A549 (cell line): ENCODE measurements at regions not wholly inside any gene's neighbourhood (a gene's known extent, or its start where the extent isn't known, plus 50 kb on each side); places are given as distances from the start of the nearest gene placed in this dataset.

Experiments used
- ATAC-seq, 2 experiments: fragments of 200-7000 bp in 1 of 2; fragments of >200 bp in 1 of 2; cut with Nextera tagmentation in 1 of 2; cut with Tn5 transposase in 1 of 2; 3 replicates each; pipeline versions ENCODE4 v1.8.0 to v1.9.1; 2018 to 2020; ENCODE audit warnings: mild to moderate bottlenecking in 1 of 2, moderate library complexity in 1 of 2
- CTCF ChIA-PET: fragments of 300-600 bp; sonication (Branson Sonifier 250); formaldehyde crosslinking; extraction: SDS; loops from one replicate; lab custom pipeline; 2021; ENCODE audit warnings: antibody characterized with exemption, inconsistent platforms; lab: Yijun Ruan, JAX
- POLR2A ChIA-PET: fragments of 350-600 bp; formaldehyde crosslinking; extraction: SDS; loops from one replicate; lab custom pipeline; 2021; ENCODE audit warnings: antibody characterized with exemption, inconsistent platforms; lab: Yijun Ruan, JAX
- DNase-seq, 2 experiments: peaks; one replicate each; pipeline versions ENCODE4 v3.0.0 to v3.0.0-alpha.2; 2011 to 2016; ENCODE audit warnings: low read depth in 1 of 2, low spot score in 1 of 2
- FAIRE-seq: peaks from 2 replicates; lab custom pipeline; 2011; peaks lifted over from hg19 to GRCh38; lab: Jason Lieb, UNC
- H3K27ac ChIP-seq, 2 experiments: fragments of >200 bp; sonication (Bioruptor Twin); formaldehyde crosslinking; 3 replicates each; pipeline ENCODE4 v1.5.1; 2016 to 2017
- H3K4me1 ChIP-seq: fragments of >200 bp; sonication (Bioruptor Twin); formaldehyde crosslinking; 3 replicates; pipeline ENCODE4 v1.6.1; 2016
- H3K4me2 ChIP-seq: fragments of >200 bp; sonication (Bioruptor Twin); formaldehyde crosslinking; 3 replicates; pipeline ENCODE4 v1.6.1; 2016
- H3K4me3 ChIP-seq: fragments of >200 bp; sonication (Bioruptor Twin); formaldehyde crosslinking; 3 replicates; pipeline ENCODE4 v1.5.1; 2016
- H3K9me3 ChIP-seq: fragments of >200 bp; sonication (Bioruptor Twin); formaldehyde crosslinking; 3 replicates; pipeline ENCODE4 v1.6.1; 2016
- ATOH8 ChIP-seq: fragments of 250-450 bp; sonication (Bioruptor Pico); IDR thresholded peaks from 2 replicates; pipeline ENCODE4 v1.5.0; 2020; ENCODE audit warnings: low read depth, mild to moderate bottlenecking, moderate library complexity
- BCL3 ChIP-seq: fragments of >200 bp; sonication (Bioruptor Twin); formaldehyde crosslinking; IDR thresholded peaks from 3 replicates; pipeline ENCODE4 v1.6.1; 2016
- BHLHE40 ChIP-seq: IDR thresholded peaks from 2 replicates; pipeline ENCODE4 v1.6.1; 2012; ENCODE audit warnings: low read depth, low read length, inconsistent platforms
- CBX2 ChIP-seq: fragments of 200-600 bp; sonication (generic); IDR thresholded peaks from 2 replicates; pipeline ENCODE4 v1.6.1; 2016; ENCODE audit warnings: low read depth, mild to moderate bottlenecking, borderline replicate concordance
- CHD2 ChIP-seq: fragments of 150-350 bp; IDR thresholded peaks from 2 replicates; pipeline ENCODE4 v1.6.1; 2014; ENCODE audit warnings: low read length; ENCODE audit not compliant: partially characterized antibody
- CTCF ChIP-seq: fragments of >200 bp; sonication (Bioruptor Twin); formaldehyde crosslinking; IDR thresholded peaks from 3 replicates; pipeline ENCODE4 v1.5.1; 2016
- EHF ChIP-seq: fragments of 250-450 bp; sonication (Bioruptor Pico); IDR thresholded peaks from 2 replicates; pipeline ENCODE4 v1.5.0; 2020; ENCODE audit warnings: mild to moderate bottlenecking
- EHMT2 ChIP-seq: fragments of 200-600 bp; sonication (generic); IDR thresholded peaks from 2 replicates; pipeline ENCODE4 v1.6.1; 2016; ENCODE audit warnings: antibody characterized with exemption, low read depth, mild to moderate bottlenecking, moderate library complexity
- FOXS1 ChIP-seq: fragments of 250-450 bp; sonication (Bioruptor Pico); IDR thresholded peaks from 2 replicates; pipeline ENCODE4 v1.5.0; 2020; ENCODE audit warnings: mild to moderate bottlenecking, moderate library complexity
- HOXB13 ChIP-seq: fragments of 250-450 bp; sonication (Bioruptor Pico); IDR thresholded peaks from 2 replicates; pipeline ENCODE4 v1.5.0; 2020; ENCODE audit warnings: low read depth, mild to moderate bottlenecking, moderate library complexity
- JUN ChIP-seq, 2 experiments: fragments of >200 bp; sonication (Bioruptor Twin); formaldehyde crosslinking; IDR thresholded peaks; 2 replicates in 1 of 2; 3 replicates in 1 of 2; pipeline ENCODE4 v1.6.1; 2016 to 2017
- KDM5A ChIP-seq: fragments of 200-600 bp; sonication (generic); IDR thresholded peaks from 2 replicates; pipeline ENCODE4 v1.6.1; 2016; ENCODE audit warnings: antibody characterized with exemption, mild to moderate bottlenecking
- MAZ ChIP-seq: fragments of 150-350 bp; IDR thresholded peaks from 2 replicates; pipeline ENCODE4 v1.6.1; 2014; ENCODE audit warnings: antibody characterized with exemption, low read depth, low read length, borderline replicate concordance
- NPAS2 ChIP-seq: fragments of 250-450 bp; sonication (Bioruptor Pico); IDR thresholded peaks from 2 replicates; pipeline ENCODE4 v1.8.0; 2022; ENCODE audit warnings: mild to moderate bottlenecking, moderate library complexity, borderline replicate concordance
- PHF8 ChIP-seq: fragments of 200-600 bp; sonication (generic); IDR thresholded peaks from 2 replicates; pipeline ENCODE4 v1.6.1; 2016; ENCODE audit warnings: low read depth, mild to moderate bottlenecking, antibody characterized with exemption, moderate library complexity, borderline replicate concordance
- POLR2A ChIP-seq: IDR thresholded peaks from 2 replicates; pipeline ENCODE4 v1.6.1; 2012; ENCODE audit warnings: mild to moderate bottlenecking, low read length
- RAD21 ChIP-seq, 2 experiments: fragments of >200 bp in 1 of 2; sonication (Bioruptor Twin) in 1 of 2; formaldehyde crosslinking in 1 of 2; IDR thresholded peaks in 1 of 2; conservative IDR thresholded peaks in 1 of 2; 2 replicates in 1 of 2; 3 replicates in 1 of 2; pipeline ENCODE4 v1.6.1; 2012 to 2018; ENCODE audit warnings: inconsistent platforms in 1 of 2
- RCOR1 ChIP-seq: fragments of 150-350 bp; IDR thresholded peaks from 2 replicates; pipeline ENCODE4 v1.6.1; 2014; ENCODE audit warnings: antibody characterized with exemption, low read length, low read depth
- RFX5 ChIP-seq: fragments of 450-650 bp; IDR thresholded peaks from 2 replicates; pipeline ENCODE4 v1.7.1; 2014; ENCODE audit warnings: antibody characterized with exemption, mild to moderate bottlenecking, moderate library complexity
- RNF2 ChIP-seq: fragments of 200-600 bp; sonication (generic); IDR thresholded peaks from 2 replicates; pipeline ENCODE4 v1.6.1; 2016; ENCODE audit warnings: low read depth, mild to moderate bottlenecking, antibody characterized with exemption, moderate library complexity, borderline replicate concordance
- TFCP2L1 ChIP-seq: fragments of 250-450 bp; sonication (Bioruptor Pico); IDR thresholded peaks from 2 replicates; pipeline ENCODE4 v1.5.0; 2021; ENCODE audit warnings: mild to moderate bottlenecking
- ZNF302 ChIP-seq: fragments of 250-450 bp; sonication (Bioruptor Pico); IDR thresholded peaks from 2 replicates; pipeline ENCODE4 v1.9.0; 2021; ENCODE audit warnings: inconsistent platforms, mild to moderate bottlenecking, moderate library complexity
- WGBS: methylation state at CpG from one replicate; pipeline ENCODE4 v1.1.6; 2017; ENCODE audit errors: missing lambda C conversion rate; 5-methylcytosine and 5-hydroxymethylcytosine counted together
- TF ChIP-seq, protein P1 (sequence below): fragments of 150-350 bp; IDR thresholded peaks from 2 replicates; pipeline ENCODE4 v1.6.1; 2014; ENCODE audit warnings: low read depth, mild to moderate bottlenecking, low read length
- TF ChIP-seq, protein P2 (sequence below): IDR thresholded peaks from 2 replicates; pipeline ENCODE4 v1.6.1; 2012

- TF ChIP-seq MAZ = no peak
- TF ChIP-seq, all 56 proteins: peak for 0
Observed at GRCh38 chr22:49021926-49022815, 805.5 kb downstream of the BRD1 start (continued).

- H3K4me2 ChIP-seq = no peak overlapping the region
- TF ChIP-seq RAD21 (conservative IDR thresholded peaks at IDR 0.05 in 1 of 2, IDR thresholded peaks at IDR 0.05 in 1 of 2) (no peak), BHLHE40 (no peak), CHD2 (no peak), PHF8 (no peak), JUN (IDR thresholded peaks at IDR 0.05) (no peak), CBX2 (no peak), FOXS1 (CRISPR knock-in tag) (no peak), RFX5 (no peak), TFCP2L1 (no peak), EHMT2 (no peak), POLR2A (no peak), RCOR1 (no peak), HOXB13 (no peak), EHF (CRISPR knock-in tag) (no peak)
- TF ChIP-seq, protein P1, sequence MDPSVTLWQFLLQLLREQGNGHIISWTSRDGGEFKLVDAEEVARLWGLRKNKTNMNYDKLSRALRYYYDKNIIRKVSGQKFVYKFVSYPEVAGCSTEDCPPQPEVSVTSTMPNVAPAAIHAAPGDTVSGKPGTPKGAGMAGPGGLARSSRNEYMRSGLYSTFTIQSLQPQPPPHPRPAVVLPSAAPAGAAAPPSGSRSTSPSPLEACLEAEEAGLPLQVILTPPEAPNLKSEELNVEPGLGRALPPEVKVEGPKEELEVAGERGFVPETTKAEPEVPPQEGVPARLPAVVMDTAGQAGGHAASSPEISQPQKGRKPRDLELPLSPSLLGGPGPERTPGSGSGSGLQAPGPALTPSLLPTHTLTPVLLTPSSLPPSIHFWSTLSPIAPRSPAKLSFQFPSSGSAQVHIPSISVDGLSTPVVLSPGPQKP = no peak
- TF ChIP-seq, protein P2, sequence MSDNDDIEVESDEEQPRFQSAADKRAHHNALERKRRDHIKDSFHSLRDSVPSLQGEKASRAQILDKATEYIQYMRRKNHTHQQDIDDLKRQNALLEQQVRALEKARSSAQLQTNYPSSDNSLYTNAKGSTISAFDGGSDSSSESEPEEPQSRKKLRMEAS = no peak
- TF ChIP-seq, all 56 proteins: peak for 0
- DNase-seq (no peak), ATAC-seq (no peak), FAIRE-seq (no peak)
- no peaks in the 10 kb centered on the region for H3K4me1 ChIP-seq
- POLR2A ChIA-PET = no interaction called here
- no peak overlapping the region for H3K4me3 ChIP-seq
- H3K27ac ChIP-seq = no peak overlapping the region
- no peaks in the 10 kb centered on the region for H3K9me3 ChIP-seq
- WGBS = 57% methylated on average over 9 of the region's 27 CpGs
- CTCF ChIA-PET = no interaction called here
Observed at GRCh38 chr22:49021131-49021925, 806.3 kb downstream of the BRD1 start.

- WGBS = 31% methylated on average over 14 of the region's 15 CpGs
- Histone ChIP-seq H3K9me3 (no peaks in the 10 kb centered on the region), H3K27ac (no peak overlapping the region), H3K4me1 (no peaks in the 10 kb centered on the region), H3K4me3 (no peak overlapping the region), H3K4me2 (no peak overlapping the region)
- FAIRE-seq (no peak), ATAC-seq (no peak), DNase-seq (no peak)
- POLR2A ChIA-PET = no interaction called here
- CTCF ChIA-PET = no interaction called here
- TF ChIP-seq MAZ (no peak), BCL3 (no peak), ZNF302 (CRISPR knock-in tag) (no peak), KDM5A (no peak), TFCP2L1 (no peak), RNF2 (no peak), CTCF (no peak), NPAS2 (CRISPR knock-in tag) (no peak), FOXS1 (CRISPR knock-in tag) (no peak), HOXB13 (no peak), ATOH8 (CRISPR knock-in tag) (no peak)
- TF ChIP-seq, protein P1 = no peak
Observed at GRCh38 chr22:49019737-49020713, 807.6 kb downstream of the BRD1 start.
